ENCODE measurements at regions not wholly inside any gene's neighbourhood (a gene's known extent, or its start where the extent isn't known, plus 50 kb on each side); places are given as distances from the start of the nearest gene placed in this dataset.

DNA sequence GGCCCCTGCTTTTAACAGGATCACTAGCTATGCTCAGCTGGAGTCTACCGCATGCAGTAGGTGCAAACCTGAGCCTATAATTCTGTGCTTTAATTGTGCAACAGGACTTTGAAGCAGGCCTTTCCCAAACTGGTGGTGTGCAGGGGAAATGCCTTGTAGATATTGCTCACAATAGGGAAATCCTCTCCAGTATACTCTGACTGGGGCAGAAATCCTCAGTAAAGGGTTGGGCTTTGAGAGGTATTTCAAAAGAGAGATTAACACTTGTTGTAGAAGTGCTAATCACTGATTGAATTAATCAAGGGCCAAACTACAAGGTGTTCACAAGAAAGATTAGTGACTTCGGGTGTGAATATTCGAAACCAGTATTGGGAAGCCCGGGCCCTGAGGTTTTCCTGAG, 58.5 kb upstream of the EXOC6 start:
- no peak overlapping the region for H3K4me3 ChIP-seq (ENCODE audit: low read length)
- no peak for TF ChIP-seq CTCF (conservative IDR thresholded peaks at IDR 0.05; ENCODE audit: low read length)
- DNase-seq (ENCODE audit: low read depth) = no peak

DNA sequence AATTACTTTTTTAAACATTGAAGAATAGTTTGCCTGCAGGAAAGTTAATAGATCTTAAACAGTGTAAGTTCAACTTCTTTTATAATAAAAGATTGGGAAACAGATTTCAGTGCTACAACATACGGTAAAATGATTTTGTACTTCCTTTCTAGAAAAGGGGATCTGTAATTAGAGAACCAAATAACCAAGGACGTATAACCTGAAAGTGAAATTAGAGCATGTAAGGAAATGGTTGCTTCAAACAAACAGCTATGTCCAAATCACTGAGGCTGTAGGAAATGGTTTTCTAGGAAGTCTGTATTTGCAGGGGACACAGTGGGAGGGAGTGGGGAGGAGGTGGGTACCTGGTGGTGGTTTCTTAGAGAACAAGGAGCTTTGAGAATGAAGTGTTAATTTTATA, 57.9 kb upstream of the EXOC6 start:
- no peak for DNase-seq (ENCODE audit: low read depth)

DNA sequence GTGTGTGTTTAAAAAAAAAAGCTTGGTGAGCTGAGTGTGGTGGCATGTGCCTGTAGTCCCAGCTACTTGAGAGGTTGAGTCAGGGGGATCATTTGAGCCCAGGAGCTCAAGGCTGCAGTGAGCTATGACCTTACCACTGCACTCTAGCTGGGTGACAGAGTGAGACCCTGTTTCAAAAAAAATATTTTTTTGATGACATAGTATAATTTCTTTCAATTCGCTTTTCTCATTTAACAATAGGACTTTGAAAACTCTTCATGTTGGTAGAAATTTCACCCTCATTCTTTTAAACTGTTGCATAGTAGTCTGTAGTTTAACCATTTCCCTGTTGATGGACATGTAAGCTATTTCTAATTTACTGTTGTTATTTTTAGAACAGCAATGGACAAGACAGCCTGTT, 55.7 kb upstream of the EXOC6 start:
- TF ChIP-seq CTCF (conservative IDR thresholded peaks at IDR 0.05; ENCODE audit: low read length) = no peak
- DNase-seq (ENCODE audit: low read depth) = no peak
- no peak overlapping the region for H3K4me3 ChIP-seq (ENCODE audit: low read length)

More for the DNA sequence above, 57.9 kb upstream of the EXOC6 start:
- TF ChIP-seq CTCF (conservative IDR thresholded peaks at IDR 0.05; ENCODE audit: low read length) = no peak
- H3K4me3 ChIP-seq (ENCODE audit: low read length) = no peak overlapping the region

Data from AG10803 (cell line).